Ovary (tissue), 7 donors: ENCODE measurements at regions not wholly inside any gene's neighbourhood (a gene's known extent, or its start where the extent isn't known, plus 50 kb on each side); places are given as distances from the start of the nearest gene placed in this dataset.

Experiments used
- DNase-seq, 5 donors: peaks; one replicate each; pipeline ENCODE4 v3.0.0-alpha.2; 2019 to 2020
- H3K27ac ChIP-seq, 2 donors: fragments of 200-600 bp; one replicate each; pipeline versions ENCODE4 v1.5.1 to v1.8.0; 2019 to 2022
- H3K27me3 ChIP-seq: fragments of 200-600 bp; one replicate; pipeline ENCODE4 v1.8.0; 2022
- H3K36me3 ChIP-seq: fragments of 200-600 bp; sonication (generic); one replicate; pipeline ENCODE4 v1.5.1; 2019
- H3K4me1 ChIP-seq: one replicate; pipeline ENCODE4 v1.8.1; 2013; ENCODE audit warnings: mild to moderate bottlenecking, moderate library complexity; ENCODE audit not compliant: insufficient read depth
- H3K4me3 ChIP-seq: fragments of 200-600 bp; sonication (generic); one replicate; pipeline ENCODE4 v1.5.1; 2017
- H3K9me3 ChIP-seq, 2 donors: fragments of 200-600 bp in 1 of 2; sonication (generic) in 1 of 2; one replicate each; pipeline versions ENCODE4 v1.5.1 to v1.8.1; 2013 to 2019; ENCODE audit warnings: mild to moderate bottlenecking in 1 of 2, moderate library complexity in 1 of 2
- EP300 ChIP-seq: sonication (generic); formaldehyde crosslinking; IDR thresholded peaks from one replicate; pipeline ENCODE4 v1.6.1; 2017; ENCODE audit warnings: antibody characterized with exemption
- POLR2A ChIP-seq: fragments of 450-650 bp; IDR thresholded peaks from one replicate; pipeline ENCODE4 v1.6.1; 2017; ENCODE audit warnings: antibody characterized with exemption, mild to moderate bottlenecking, moderate library complexity
- WGBS, 3 donors: extraction: QIAGEN DNeasy Blood & Tissue Kit in 1 of 3; methylation state at CpG; one replicate each; pipeline versions ENCODE4 v1.1.5 to v1.1.7; 2013 to 2017; 5-methylcytosine and 5-hydroxymethylcytosine counted together
- intact Hi-C, 4 donors: fragments of 100-400 bp; cut with DNase I; formaldehyde crosslinking; loops; one replicate each; pipeline versions ENCODE4 v1.11.0 to v1.15.1; 2022 to 2023
- TF ChIP-seq, protein P1 (sequence below), 3 donors: fragments of 450-650 bp in 2 of 3; fragments of 200-600 bp in 1 of 3; IDR thresholded peaks; one replicate each; pipeline versions ENCODE4 v1.5.1 to v1.8.0; 2016 to 2022; ENCODE audit warnings: antibody characterized with exemption in 3 of 3, mild to moderate bottlenecking in 1 of 3
- donor health status: DM: no; HTN: no; CAD: no; lungs with moderate emphysema.
- donor health status: DM: no; HTN: no; CAD: no.
- donor health status: Bipolar disorder and iron deficiency.
- donor health status: DM: no; HTN: no; CAD: no.
- donor health status: DM: yes; HTN: yes; CAD: no.

DNA sequence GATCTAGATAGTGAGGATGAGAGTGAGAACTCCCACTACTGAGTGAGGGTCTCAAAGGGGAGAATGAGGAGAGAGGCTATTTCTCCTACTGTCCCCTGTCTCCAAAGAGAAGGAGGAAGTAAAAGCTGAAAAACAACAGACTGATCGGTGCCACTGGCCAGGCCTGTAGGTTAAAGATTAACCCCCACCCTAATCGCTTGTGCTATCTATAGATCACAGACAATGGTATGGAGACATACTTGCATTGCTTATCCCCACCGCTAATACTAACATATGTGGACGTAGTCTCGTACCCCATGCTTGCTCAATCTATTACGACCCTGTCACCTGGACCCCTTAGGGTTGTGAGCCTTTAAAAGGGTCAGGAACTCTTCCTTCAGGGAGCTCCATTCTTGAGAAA lies 777.9 kb upstream of the TMEM132C start:
- Histone ChIP-seq H3K27me3 (no peaks in the 10 kb centered on the region), H3K36me3 (no peaks in the 10 kb centered on the region), H3K9me3 (no peaks in the 10 kb centered on the region), H3K4me3 (no peak overlapping the region), H3K27ac (no peak overlapping the region), H3K4me1 (no peaks in the 10 kb centered on the region)
- no peak for DNase-seq
- intact Hi-C loops: no loop called here
- TF ChIP-seq POLR2A (no peak), EP300 (no peak)
- TF ChIP-seq, protein P1, sequence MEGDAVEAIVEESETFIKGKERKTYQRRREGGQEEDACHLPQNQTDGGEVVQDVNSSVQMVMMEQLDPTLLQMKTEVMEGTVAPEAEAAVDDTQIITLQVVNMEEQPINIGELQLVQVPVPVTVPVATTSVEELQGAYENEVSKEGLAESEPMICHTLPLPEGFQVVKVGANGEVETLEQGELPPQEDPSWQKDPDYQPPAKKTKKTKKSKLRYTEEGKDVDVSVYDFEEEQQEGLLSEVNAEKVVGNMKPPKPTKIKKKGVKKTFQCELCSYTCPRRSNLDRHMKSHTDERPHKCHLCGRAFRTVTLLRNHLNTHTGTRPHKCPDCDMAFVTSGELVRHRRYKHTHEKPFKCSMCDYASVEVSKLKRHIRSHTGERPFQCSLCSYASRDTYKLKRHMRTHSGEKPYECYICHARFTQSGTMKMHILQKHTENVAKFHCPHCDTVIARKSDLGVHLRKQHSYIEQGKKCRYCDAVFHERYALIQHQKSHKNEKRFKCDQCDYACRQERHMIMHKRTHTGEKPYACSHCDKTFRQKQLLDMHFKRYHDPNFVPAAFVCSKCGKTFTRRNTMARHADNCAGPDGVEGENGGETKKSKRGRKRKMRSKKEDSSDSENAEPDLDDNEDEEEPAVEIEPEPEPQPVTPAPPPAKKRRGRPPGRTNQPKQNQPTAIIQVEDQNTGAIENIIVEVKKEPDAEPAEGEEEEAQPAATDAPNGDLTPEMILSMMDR (IDR thresholded peaks at IDR 0.05): no peak
- WGBS, 3 donors: 83 to 92% (median 84%) methylated on average over 6 of the region's 6 CpGs

DNA sequence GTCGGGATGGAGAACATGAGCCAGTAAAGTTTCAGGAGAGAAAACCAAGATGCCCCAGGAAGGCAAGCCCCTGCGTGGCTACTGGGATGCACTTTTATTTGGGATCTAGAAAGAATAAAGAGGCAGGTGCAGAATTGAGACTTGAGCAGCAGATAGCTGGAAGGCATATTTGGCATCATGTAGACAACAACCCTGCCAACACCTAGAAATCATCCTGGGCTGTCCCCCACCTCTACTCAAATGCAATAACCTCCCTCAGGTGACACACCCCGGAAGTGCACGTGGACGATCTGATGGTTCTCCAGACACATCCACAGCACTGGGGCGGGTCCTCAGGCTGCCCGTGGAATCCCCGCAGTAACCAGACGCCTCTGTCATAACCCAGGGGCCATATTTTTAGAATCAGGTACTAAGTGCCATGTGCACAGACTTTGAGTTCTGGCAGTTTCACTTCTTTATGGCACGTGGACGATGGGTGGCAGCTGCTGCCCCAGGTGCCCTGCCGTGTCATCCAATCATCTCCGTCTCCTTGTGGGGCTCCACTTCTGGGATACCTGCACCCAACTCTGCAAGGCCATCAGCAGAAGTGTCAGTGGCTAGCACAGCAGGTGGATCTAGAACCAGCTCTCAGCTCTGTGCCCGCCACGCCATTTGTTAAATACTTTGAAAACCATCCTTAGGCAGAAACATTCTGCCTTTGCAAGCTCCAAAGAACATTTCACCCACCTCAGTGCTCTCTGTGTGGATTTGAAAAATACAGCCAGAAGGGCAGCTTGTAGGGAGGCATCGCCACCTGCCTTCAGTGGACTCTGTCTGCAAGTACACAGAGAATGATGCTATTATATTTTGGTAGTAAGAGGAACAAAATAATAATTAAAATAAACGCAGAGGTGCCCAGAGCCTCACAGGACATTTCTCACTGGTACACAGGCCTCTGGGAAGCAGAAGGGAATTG lies 771.7 kb upstream of the TMEM132C start:
- H3K27ac ChIP-seq: no peak overlapping the region
- H3K4me3 ChIP-seq: no peak overlapping the region
- H3K27me3 ChIP-seq: no peaks in the 10 kb centered on the region
- TF ChIP-seq EP300: no peak
- TF ChIP-seq, protein P1 (IDR thresholded peaks at IDR 0.05): no peak
- no peak for TF ChIP-seq POLR2A
- H3K9me3 ChIP-seq: no peaks in the 10 kb centered on the region
- intact Hi-C loops: no loop called here
- WGBS, 3 donors: 76 to 79% (median 78%) methylated on average over 17 of the region's 17 CpGs
- H3K36me3 ChIP-seq: no peaks in the 10 kb centered on the region
- no peak for DNase-seq
- H3K4me1 ChIP-seq: no peaks in the 10 kb centered on the region

DNA sequence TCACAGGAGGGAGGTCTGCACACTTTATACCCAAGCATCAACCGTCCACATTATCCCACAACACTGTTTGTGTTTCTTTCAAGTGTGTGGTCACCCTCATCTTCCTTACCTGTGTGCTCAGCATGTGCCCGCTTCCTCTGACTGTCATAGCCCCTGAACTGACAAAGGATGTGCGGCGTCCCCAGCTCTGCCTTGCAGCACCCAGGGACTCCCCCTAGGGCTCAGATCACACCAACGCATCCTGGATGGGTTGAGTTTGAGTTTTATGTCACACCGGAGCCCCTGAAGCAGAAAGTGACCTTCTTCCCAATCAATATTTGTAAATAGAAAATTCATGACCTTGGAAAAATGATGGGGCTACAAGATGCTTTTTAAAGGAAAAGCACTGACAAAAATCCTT lies 770.7 kb upstream of the TMEM132C start:
- intact Hi-C loops: no loop called here
- TF ChIP-seq EP300 (no peak), POLR2A (no peak)
- TF ChIP-seq, protein P1 (IDR thresholded peaks at IDR 0.05): no peak
- no peak for DNase-seq

DNA sequence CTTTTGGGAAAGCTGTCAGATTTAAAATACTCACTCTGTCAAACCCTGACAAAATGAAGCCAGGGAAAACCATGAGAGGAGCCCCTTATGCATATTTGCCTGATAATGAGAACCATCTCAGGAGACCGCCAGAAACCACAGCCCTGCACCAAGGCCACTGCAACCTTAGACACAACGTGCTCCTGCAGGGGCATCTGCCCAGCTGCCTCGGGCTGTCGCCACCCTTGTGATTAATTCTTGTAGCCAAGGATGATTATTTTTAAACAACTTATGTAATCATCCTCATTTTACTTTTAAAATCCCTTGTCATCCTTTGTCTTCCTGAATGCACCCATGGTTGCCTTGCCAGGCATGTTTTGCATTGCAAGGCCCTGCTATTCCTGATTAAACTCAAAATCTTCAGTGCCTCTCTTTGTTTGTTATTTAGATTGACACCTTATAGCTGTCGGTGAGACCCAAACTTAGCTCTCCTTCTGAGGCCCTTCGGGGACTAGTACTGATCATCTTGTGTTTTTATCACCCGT lies 766.4 kb upstream of the TMEM132C start:
- Histone ChIP-seq H3K4me3 (no peak overlapping the region), H3K4me1 (no peaks in the 10 kb centered on the region), H3K36me3 (no peaks in the 10 kb centered on the region), H3K27ac (no peak overlapping the region), H3K27me3 (no peaks in the 10 kb centered on the region), H3K9me3 (no peaks in the 10 kb centered on the region)
- no peak for DNase-seq
- intact Hi-C loops: no loop called here
- WGBS, 3 donors: 34 to 57% (median 39%) methylated on average over 7 of the region's 7 CpGs
- no peak for TF ChIP-seq POLR2A
- TF ChIP-seq, protein P1 (IDR thresholded peaks at IDR 0.05): no peak
- no peak for TF ChIP-seq EP300

More for the DNA sequence above, 770.7 kb upstream of the TMEM132C start:
- Histone ChIP-seq H3K9me3 (no peaks in the 10 kb centered on the region), H3K4me1 (no peaks in the 10 kb centered on the region), H3K4me3 (no peak overlapping the region), H3K27ac (no peak overlapping the region), H3K36me3 (no peaks in the 10 kb centered on the region), H3K27me3 (no peaks in the 10 kb centered on the region)
- 44 to 50% (median 47%) methylated on average over 6 of the region's 6 CpGs for WGBS, 3 donors
